Peyer's patch (tissue), 4 donors: ENCODE measurements at regions not wholly inside any gene's neighbourhood (a gene's known extent, or its start where the extent isn't known, plus 50 kb on each side); places are given as distances from the start of the nearest gene placed in this dataset.

Experiments used
- POLR2A ChIP-seq, 2 donors: fragments of 450-650 bp; IDR thresholded peaks; one replicate each; pipeline ENCODE4 v1.5.1; 2017; ENCODE audit warnings: antibody characterized with exemption in 2 of 2, mild to moderate bottlenecking in 2 of 2, moderate library complexity in 2 of 2
- TF ChIP-seq, protein P1 (sequence below), 6 experiments: fragments of 450-650 bp in 4 of 6; fragments of 200-600 bp in 2 of 6; sonication (generic) in 1 of 6; IDR thresholded peaks; one replicate each; pipeline ENCODE4 v1.5.1; 2017 to 2019; ENCODE audit warnings: antibody characterized with exemption in 6 of 6, mild to moderate bottlenecking in 3 of 6, moderate library complexity in 1 of 6

DNA sequence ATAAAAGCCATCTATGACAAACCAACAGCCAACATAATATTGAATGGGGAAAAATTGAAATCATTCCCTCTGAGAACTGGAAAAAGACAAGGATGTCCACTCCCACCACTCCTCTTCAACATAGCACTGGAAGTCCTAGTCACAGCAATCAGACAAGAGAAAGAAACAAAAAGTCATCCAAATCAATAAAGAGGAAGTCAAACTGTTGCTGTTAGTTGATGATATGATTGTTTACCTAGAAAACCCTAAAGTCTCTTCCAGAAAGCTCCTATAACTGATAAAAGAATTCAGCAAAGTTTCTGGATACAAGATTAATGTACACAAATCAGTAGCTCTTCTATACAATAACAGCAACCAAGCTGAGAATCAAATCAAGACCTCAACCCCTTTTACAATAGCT, 285.1 kb upstream of the PHF14 start:
- TF ChIP-seq, protein P1, sequence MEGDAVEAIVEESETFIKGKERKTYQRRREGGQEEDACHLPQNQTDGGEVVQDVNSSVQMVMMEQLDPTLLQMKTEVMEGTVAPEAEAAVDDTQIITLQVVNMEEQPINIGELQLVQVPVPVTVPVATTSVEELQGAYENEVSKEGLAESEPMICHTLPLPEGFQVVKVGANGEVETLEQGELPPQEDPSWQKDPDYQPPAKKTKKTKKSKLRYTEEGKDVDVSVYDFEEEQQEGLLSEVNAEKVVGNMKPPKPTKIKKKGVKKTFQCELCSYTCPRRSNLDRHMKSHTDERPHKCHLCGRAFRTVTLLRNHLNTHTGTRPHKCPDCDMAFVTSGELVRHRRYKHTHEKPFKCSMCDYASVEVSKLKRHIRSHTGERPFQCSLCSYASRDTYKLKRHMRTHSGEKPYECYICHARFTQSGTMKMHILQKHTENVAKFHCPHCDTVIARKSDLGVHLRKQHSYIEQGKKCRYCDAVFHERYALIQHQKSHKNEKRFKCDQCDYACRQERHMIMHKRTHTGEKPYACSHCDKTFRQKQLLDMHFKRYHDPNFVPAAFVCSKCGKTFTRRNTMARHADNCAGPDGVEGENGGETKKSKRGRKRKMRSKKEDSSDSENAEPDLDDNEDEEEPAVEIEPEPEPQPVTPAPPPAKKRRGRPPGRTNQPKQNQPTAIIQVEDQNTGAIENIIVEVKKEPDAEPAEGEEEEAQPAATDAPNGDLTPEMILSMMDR (IDR thresholded peaks at IDR 0.05), result no peak
- no peak for TF ChIP-seq POLR2A (IDR thresholded peaks at IDR 0.05)
